ENCODE measurements at regions not wholly inside any gene's neighbourhood (a gene's known extent, or its start where the extent isn't known, plus 50 kb on each side); places are given as distances from the start of the nearest gene placed in this dataset.
"Not testable (repeated sequence)": the region's sequence is repeated elsewhere in the genome, so short reads cannot be mapped to it uniquely, and the experiment has no call there.

- DNase-seq (ENCODE audit: low read depth in 2 of 3, low spot score in 2 of 3): no peak
These were observed 199.5 kb upstream of the TPRG1 start for GRCh38 chr3:188972310-188972709.

- DNase-seq (ENCODE audit: low read depth in 2 of 3, low spot score in 2 of 3): no peak
These were observed 196.7 kb upstream of the TPRG1 start for GRCh38 chr3:188974856-188975599.

GRCh38 chr3:188975600-188976314 is 196.0 kb upstream of the TPRG1 start:
- no peak for DNase-seq (ENCODE audit: low read depth in 2 of 3, low spot score in 2 of 3)

- no peak for DNase-seq (ENCODE audit: low read depth in 2 of 3, low spot score in 2 of 3)
These were observed 195.4 kb upstream of the TPRG1 start for GRCh38 chr3:188976407-188976806.

GRCh38 chr3:188978421-188979171 is 193.2 kb upstream of the TPRG1 start:
- DNase-seq (ENCODE audit: low read depth in 2 of 3, low spot score in 2 of 3): no peak

GRCh38 chr3:188979248-188979647 is 192.5 kb upstream of the TPRG1 start:
- DNase-seq (ENCODE audit: low read depth in 2 of 3, low spot score in 2 of 3): no peak

- DNase-seq (ENCODE audit: low read depth in 2 of 3, low spot score in 2 of 3): no peak
These were observed 192.0 kb upstream of the TPRG1 start for GRCh38 chr3:188979669-188980310.

- no peak for DNase-seq (ENCODE audit: low read depth in 2 of 3, low spot score in 2 of 3)
These were observed 178.6 kb upstream of the TPRG1 start for GRCh38 chr3:188993181-188993580.

GRCh38 chr3:189001559-189001958 is 170.2 kb upstream of the TPRG1 start:
- no peak for DNase-seq (ENCODE audit: low read depth in 2 of 3, low spot score in 2 of 3)

GRCh38 chr3:189003410-189003809 is 168.4 kb upstream of the TPRG1 start:
- DNase-seq (ENCODE audit: low read depth in 2 of 3, low spot score in 2 of 3): no peak

GRCh38 chr3:189013224-189013888 is 158.4 kb upstream of the TPRG1 start:
- DNase-seq (ENCODE audit: low read depth in 2 of 3, low spot score in 2 of 3): no peak

GRCh38 chr3:189014526-189014925 is 157.2 kb upstream of the TPRG1 start:
- no peak for DNase-seq (ENCODE audit: low read depth in 2 of 3, low spot score in 2 of 3)

- DNase-seq (ENCODE audit: low read depth in 2 of 3, low spot score in 2 of 3): not testable (repeated sequence)
These were observed 148.9 kb upstream of the TPRG1 start for GRCh38 chr3:189022576-189023466.

GRCh38 chr3:189025866-189026265 is 145.9 kb upstream of the TPRG1 start:
- no peak for DNase-seq (ENCODE audit: low read depth in 2 of 3, low spot score in 2 of 3)

- no peak for DNase-seq (ENCODE audit: low read depth in 2 of 3, low spot score in 2 of 3)
These were observed 144.1 kb upstream of the TPRG1 start for GRCh38 chr3:189027626-189028155.

- no peak for DNase-seq (ENCODE audit: low read depth in 2 of 3, low spot score in 2 of 3)
These were observed 132.7 kb upstream of the TPRG1 start for GRCh38 chr3:189038773-189039745.

GRCh38 chr3:189040656-189041335 is 131.0 kb upstream of the TPRG1 start:
- DNase-seq (ENCODE audit: low read depth in 2 of 3, low spot score in 2 of 3): no peak

Measured in activated CD8-positive, alpha-beta memory T cell treated with anti-CD3 and anti-CD28 coated beads for 48 hours (primary cell).